Superior temporal gyrus (tissue), 1 donor: ENCODE measurements at regions not wholly inside any gene's neighbourhood (a gene's known extent, or its start where the extent isn't known, plus 50 kb on each side); places are given as distances from the start of the nearest gene placed in this dataset.

ENCODE experiments used
- DNase-seq: peaks from one replicate; pipeline ENCODE4 v3.0.0-alpha.2; 2016; ENCODE audit errors: extremely low spot score

GRCh38 chr20:60211618-60212463 is 253.6 kb downstream of the CDH26 start:
- DNase-seq: no peak

- no peak for DNase-seq
Measured at GRCh38 chr20:60212695-60213094, 254.5 kb downstream of the CDH26 start.

- DNase-seq: no peak
Measured at GRCh38 chr20:60213126-60213893, 255.1 kb downstream of the CDH26 start.

GRCh38 chr20:60214901-60215815 is 256.9 kb downstream of the CDH26 start:
- no peak for DNase-seq

GRCh38 chr20:60215816-60216730 is 257.9 kb downstream of the CDH26 start:
- DNase-seq: no peak

GRCh38 chr20:60219231-60219630 is 261.0 kb downstream of the CDH26 start:
- no peak for DNase-seq

- DNase-seq: no peak
Measured at GRCh38 chr20:60219984-60220562, 261.9 kb downstream of the CDH26 start.

- no peak for DNase-seq
Measured at GRCh38 chr20:60220706-60221105, 262.5 kb downstream of the CDH26 start.

GRCh38 chr20:60221593-60221992 is 263.4 kb downstream of the CDH26 start:
- no peak for DNase-seq

- DNase-seq: no peak
Measured at GRCh38 chr20:60222497-60222896, 264.3 kb downstream of the CDH26 start.

GRCh38 chr20:60223174-60223573 is 265.0 kb downstream of the CDH26 start:
- DNase-seq: no peak

GRCh38 chr20:60224914-60225313 is 266.7 kb downstream of the CDH26 start:
- DNase-seq: no peak

GRCh38 chr20:60228255-60228654 is 270.0 kb downstream of the CDH26 start:
- no peak for DNase-seq

- no peak for DNase-seq
Measured at GRCh38 chr20:60232380-60232779, 274.2 kb downstream of the CDH26 start.

GRCh38 chr20:60233018-60233630 is 274.9 kb downstream of the CDH26 start:
- no peak for DNase-seq

- no peak for DNase-seq
Measured at GRCh38 chr20:60236613-60237012, 278.4 kb downstream of the CDH26 start.

GRCh38 chr20:60237981-60238380 is 279.8 kb downstream of the CDH26 start:
- no peak for DNase-seq

GRCh38 chr20:60238992-60239660 is 280.9 kb downstream of the CDH26 start:
- no peak for DNase-seq

GRCh38 chr20:60239956-60240355 is 281.7 kb downstream of the CDH26 start:
- DNase-seq: no peak
